ENCODE measurements at regions not wholly inside any gene's neighbourhood (a gene's known extent, or its start where the extent isn't known, plus 50 kb on each side); places are given as distances from the start of the nearest gene placed in this dataset.

DNA sequence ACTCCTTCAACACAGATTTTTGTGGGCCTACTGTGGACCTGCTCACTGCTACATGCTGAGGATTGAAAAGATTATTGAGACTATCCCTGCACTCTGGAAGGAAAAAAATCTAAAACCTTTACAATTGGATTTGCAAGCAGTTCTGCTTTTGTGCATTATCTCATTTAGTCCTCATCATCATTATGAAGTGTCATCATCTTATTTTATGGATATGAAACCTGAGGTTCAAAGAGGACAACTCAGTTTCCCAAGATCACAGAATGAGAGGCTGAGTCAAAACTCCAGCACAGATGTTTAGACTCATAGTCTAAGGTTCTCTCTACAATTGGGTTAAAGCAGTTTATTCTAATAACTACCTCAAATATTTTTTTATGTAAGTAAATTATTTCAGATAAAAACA is 160.2 kb upstream of the MARCKS start:
- TF ChIP-seq, protein P1, sequence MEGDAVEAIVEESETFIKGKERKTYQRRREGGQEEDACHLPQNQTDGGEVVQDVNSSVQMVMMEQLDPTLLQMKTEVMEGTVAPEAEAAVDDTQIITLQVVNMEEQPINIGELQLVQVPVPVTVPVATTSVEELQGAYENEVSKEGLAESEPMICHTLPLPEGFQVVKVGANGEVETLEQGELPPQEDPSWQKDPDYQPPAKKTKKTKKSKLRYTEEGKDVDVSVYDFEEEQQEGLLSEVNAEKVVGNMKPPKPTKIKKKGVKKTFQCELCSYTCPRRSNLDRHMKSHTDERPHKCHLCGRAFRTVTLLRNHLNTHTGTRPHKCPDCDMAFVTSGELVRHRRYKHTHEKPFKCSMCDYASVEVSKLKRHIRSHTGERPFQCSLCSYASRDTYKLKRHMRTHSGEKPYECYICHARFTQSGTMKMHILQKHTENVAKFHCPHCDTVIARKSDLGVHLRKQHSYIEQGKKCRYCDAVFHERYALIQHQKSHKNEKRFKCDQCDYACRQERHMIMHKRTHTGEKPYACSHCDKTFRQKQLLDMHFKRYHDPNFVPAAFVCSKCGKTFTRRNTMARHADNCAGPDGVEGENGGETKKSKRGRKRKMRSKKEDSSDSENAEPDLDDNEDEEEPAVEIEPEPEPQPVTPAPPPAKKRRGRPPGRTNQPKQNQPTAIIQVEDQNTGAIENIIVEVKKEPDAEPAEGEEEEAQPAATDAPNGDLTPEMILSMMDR (IDR thresholded peaks at IDR 0.05; ENCODE audit: insufficient read depth, low read length): no peak
- TF ChIP-seq POLR2AphosphoS5 (IDR thresholded peaks at IDR 0.05; ENCODE audit: low read depth): no peak
